GM19438 (cell line): ENCODE measurements at regions not wholly inside any gene's neighbourhood (a gene's known extent, or its start where the extent isn't known, plus 50 kb on each side); places are given as distances from the start of the nearest gene placed in this dataset.
"Not testable (repeated sequence)": the region's sequence is repeated elsewhere in the genome, so short reads cannot be mapped to it uniquely, and the experiment has no call there.

Experiments used
- ATAC-seq: cut with Tn5 transposase; IDR thresholded peaks from one replicate; pipeline ENCODE4 v1.9.1; 2021; ENCODE audit warnings: low read depth; ENCODE audit not compliant: unreplicated experiment

DNA sequence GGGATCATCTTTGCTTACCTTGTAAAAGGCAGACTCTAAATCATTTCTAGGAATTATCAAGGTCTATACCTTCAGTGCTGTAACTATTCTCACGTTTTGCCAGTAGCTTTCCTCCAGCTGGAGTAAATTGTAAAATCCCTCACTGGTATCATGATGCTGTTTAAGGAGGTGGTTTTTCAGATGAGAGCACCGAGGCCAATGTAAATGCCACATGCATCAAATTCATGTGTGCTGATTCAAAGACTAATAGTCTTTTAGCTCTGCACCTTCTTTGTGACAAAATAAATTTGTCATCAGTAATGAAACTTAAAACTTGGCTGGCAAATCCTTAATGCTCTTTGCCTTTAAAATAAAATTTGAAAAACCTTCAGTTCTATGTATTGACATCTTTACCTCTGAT lies 503.8 kb downstream of the SETD4 start:
- no peak for ATAC-seq

GRCh38 chr21:35552483-35552882 lies 503.4 kb upstream of the RUNX1 start:
- ATAC-seq: not testable (repeated sequence)

DNA sequence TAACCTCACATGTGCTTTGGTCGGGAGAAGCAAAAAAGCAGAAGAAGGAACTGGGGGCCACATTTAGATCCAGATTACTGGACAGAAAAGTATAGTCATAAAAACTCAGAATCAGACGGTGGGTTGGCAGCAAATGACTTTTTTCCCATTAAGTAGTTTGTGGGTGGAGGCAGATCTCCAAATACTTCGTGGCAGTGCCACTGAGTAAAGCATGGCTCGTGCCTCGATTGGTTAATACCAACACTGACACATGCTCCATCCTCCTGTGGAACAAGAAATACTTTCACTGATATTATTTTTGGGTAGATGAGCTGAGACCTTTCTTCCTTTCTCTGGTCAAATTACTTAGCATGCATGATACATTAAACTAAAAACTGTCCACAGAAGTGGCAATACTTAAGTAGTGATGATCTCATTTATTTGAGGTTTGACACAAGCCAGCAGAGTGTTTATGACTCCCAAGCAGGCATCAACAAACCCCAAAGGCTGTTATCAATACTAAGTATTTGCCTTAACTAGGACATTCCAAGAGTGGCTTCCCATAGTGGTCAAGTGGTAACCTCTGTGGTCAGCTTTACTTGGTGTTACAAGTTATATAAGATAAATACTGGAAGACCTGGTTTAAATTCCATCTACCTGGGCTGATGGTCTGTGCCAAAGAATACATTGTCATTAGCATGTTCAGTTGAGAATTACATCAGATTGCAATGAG lies 500.0 kb upstream of the RUNX1 start:
- ATAC-seq: no peak

GRCh38 chr21:35547946-35548774 lies 499.1 kb upstream of the RUNX1 start:
- no peak for ATAC-seq

GRCh38 chr21:35543746-35544145 lies 494.6 kb upstream of the RUNX1 start:
- no peak for ATAC-seq

GRCh38 chr21:35540950-35541638 lies 492.0 kb upstream of the RUNX1 start:
- ATAC-seq: no peak

GRCh38 chr21:35538386-35538785 lies 489.3 kb upstream of the RUNX1 start:
- no peak for ATAC-seq

GRCh38 chr21:35537604-35538003 lies 488.5 kb upstream of the RUNX1 start:
- ATAC-seq: no peak

DNA sequence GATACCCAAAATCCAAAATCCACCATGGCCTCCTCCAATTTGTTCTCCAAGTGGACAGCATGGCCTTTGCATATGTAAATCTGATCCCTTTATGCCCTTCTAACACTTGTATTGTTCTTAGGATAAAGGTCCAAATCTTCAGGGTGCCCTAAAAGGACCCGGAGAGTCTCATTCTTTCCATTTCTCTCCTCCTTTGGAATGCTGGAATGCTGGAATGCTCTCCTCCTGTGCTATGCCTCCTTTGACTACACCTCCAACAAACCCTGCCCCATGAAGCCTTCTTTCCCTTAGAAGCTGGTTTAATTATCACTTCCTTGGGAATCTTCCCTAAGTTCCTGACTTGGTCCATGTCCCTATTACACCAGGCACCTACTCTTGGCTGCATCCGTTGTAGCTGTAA lies 484.8 kb upstream of the RUNX1 start:
- ATAC-seq: no peak

DNA sequence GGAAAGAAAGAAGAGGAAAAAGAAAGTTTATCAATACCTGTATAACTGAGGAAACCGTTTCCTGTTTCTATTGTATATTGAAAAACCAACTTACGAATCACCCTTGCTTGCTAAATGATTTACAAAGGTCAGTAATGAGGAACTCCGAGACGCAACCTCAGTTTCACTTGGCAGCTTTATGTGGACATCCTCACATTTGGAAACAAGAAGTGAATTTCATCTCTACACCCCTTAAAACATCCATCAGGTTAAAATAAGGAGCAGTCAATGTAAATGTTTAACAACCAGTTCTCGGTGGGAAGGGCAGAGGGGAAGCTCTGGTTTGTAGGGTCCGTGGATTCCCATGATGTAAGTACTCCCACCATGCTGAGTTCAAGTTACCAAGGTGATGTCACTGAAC lies 481.7 kb upstream of the RUNX1 start:
- no peak for ATAC-seq

GRCh38 chr21:35529171-35529863 lies 480.2 kb upstream of the RUNX1 start:
- peak; percentile 52 for ATAC-seq

GRCh38 chr21:35528116-35529042 lies 479.3 kb upstream of the RUNX1 start:
- ATAC-seq: peak; percentile 50

GRCh38 chr21:35527358-35527757 lies 478.3 kb upstream of the RUNX1 start:
- no peak for ATAC-seq

DNA sequence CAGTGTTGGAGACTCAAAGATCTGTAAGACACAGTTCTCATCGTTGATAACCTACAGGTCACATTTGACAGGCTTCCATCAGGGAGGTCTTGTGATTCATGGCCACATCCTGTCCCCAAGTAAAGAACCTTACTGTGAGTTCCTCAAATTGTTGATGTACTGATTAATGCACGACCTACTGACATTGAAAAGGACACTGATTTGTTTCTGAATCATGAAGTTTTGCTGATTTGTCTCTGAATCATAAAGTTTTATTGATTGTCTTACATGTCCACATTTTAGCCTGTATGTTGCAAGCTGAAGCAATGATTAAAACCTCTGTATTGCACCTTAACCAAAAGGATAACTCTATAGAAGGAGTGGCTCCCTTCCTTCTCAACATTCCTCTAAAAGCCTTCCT lies 476.3 kb upstream of the RUNX1 start:
- no peak for ATAC-seq

- ATAC-seq: no peak
These were observed 472.9 kb upstream of the RUNX1 start for GRCh38 chr21:35521852-35522505.

- no peak for ATAC-seq
These were observed 472.2 kb upstream of the RUNX1 start for GRCh38 chr21:35521293-35521692.

DNA sequence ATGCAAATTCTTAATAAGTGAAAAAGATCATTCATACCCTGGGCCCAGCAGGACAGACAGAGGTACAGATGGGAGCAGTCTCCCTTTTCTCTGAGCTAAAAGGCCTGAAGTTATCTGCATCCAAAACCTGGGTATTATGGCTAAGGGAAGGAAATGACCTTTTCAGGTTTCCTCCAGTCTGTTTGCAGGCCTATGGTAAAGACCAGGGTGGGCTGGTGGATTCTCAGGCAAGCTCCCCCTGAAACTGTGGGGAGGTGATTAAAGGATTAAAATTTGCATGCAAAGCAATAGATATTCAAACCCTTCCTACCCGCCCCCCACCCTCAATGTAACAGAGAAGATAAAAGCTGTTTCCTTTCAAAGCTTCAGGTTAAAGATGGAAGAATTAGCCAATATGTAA lies 471.8 kb upstream of the RUNX1 start:
- no peak for ATAC-seq

DNA sequence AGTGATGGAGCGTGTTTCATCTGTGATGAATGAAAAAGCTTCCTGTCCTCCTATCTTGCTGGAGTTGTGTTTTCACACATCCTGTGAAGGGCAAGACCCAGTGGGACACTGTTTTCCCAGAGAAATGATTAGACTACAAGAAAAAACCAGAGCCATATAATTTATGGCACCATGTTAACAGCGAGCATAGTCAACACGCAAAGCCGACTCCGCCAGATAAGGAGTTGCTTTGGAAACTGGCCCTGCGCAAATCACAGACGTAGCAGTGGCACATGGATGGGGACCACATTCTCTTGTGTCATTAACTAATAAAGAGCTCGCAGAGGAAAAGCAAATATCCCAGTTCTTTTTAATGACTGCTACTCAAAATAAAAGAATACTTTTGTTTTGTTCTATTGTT lies 471.2 kb upstream of the RUNX1 start:
- no peak for ATAC-seq

GRCh38 chr21:35517865-35518264 lies 468.8 kb upstream of the RUNX1 start:
- ATAC-seq: no peak
